ENCODE measurements at regions not wholly inside any gene's neighbourhood (a gene's known extent, or its start where the extent isn't known, plus 50 kb on each side); places are given as distances from the start of the nearest gene placed in this dataset.

- FAIRE-seq = no peak
- DNase-seq (ENCODE audit: insufficient read length, low spot score) = no peak
- no peak for TF ChIP-seq POLR2A (IDR thresholded peaks at IDR 0.05; ENCODE audit: low read depth, low read length)
Measured at GRCh38 chr3:67288466-67289106, 290.5 kb downstream of the KBTBD8 start.

GRCh38 chr3:67289626-67290025 lies 291.5 kb downstream of the KBTBD8 start:
- FAIRE-seq (no peak), DNase-seq (ENCODE audit: insufficient read length, low spot score) (no peak)
- TF ChIP-seq POLR2A (IDR thresholded peaks at IDR 0.05; ENCODE audit: low read depth, low read length) = no peak

GRCh38 chr3:67290438-67290837 lies 292.3 kb downstream of the KBTBD8 start:
- no peak for FAIRE-seq
- no peak for TF ChIP-seq POLR2A (IDR thresholded peaks at IDR 0.05; ENCODE audit: low read depth, low read length)
- DNase-seq (ENCODE audit: insufficient read length, low spot score) = no peak

- FAIRE-seq (no peak), DNase-seq (ENCODE audit: insufficient read length, low spot score) (no peak)
- no peak for TF ChIP-seq POLR2A (IDR thresholded peaks at IDR 0.05; ENCODE audit: low read depth, low read length)
Measured at GRCh38 chr3:67291287-67292252, 293.5 kb downstream of the KBTBD8 start.

GRCh38 chr3:67292356-67293121 lies 294.4 kb downstream of the KBTBD8 start:
- FAIRE-seq (no peak), DNase-seq (ENCODE audit: insufficient read length, low spot score) (no peak)
- no peak for TF ChIP-seq POLR2A (IDR thresholded peaks at IDR 0.05; ENCODE audit: low read depth, low read length)

GRCh38 chr3:67294341-67294740 lies 296.2 kb downstream of the KBTBD8 start:
- TF ChIP-seq POLR2A (IDR thresholded peaks at IDR 0.05; ENCODE audit: low read depth, low read length) = no peak
- no peak for DNase-seq (ENCODE audit: insufficient read length, low spot score)
- FAIRE-seq = no peak

GRCh38 chr3:67296039-67296892 lies 298.2 kb downstream of the KBTBD8 start:
- no peak for TF ChIP-seq POLR2A (IDR thresholded peaks at IDR 0.05; ENCODE audit: low read depth, low read length)
- no peak for FAIRE-seq
- no peak for DNase-seq (ENCODE audit: insufficient read length, low spot score)

- no peak for DNase-seq (ENCODE audit: insufficient read length, low spot score)
- FAIRE-seq = no peak
Measured at GRCh38 chr3:67297715-67298475, 299.8 kb downstream of the KBTBD8 start.

GRCh38 chr3:67301556-67301955 lies 303.4 kb downstream of the KBTBD8 start:
- no peak for DNase-seq (ENCODE audit: insufficient read length, low spot score)
- FAIRE-seq = no peak
- TF ChIP-seq POLR2A (IDR thresholded peaks at IDR 0.05; ENCODE audit: low read depth, low read length) = no peak

More at GRCh38 chr3:67297715-67298475, 299.8 kb downstream of the KBTBD8 start:
- TF ChIP-seq POLR2A (IDR thresholded peaks at IDR 0.05; ENCODE audit: low read depth, low read length) = no peak

- no peak for FAIRE-seq
- DNase-seq (ENCODE audit: insufficient read length, low spot score) = no peak
- no peak for TF ChIP-seq POLR2A (IDR thresholded peaks at IDR 0.05; ENCODE audit: low read depth, low read length)
Measured at GRCh38 chr3:67302489-67302888, 304.4 kb downstream of the KBTBD8 start.

- DNase-seq (ENCODE audit: insufficient read length, low spot score) (no peak), FAIRE-seq (no peak)
- TF ChIP-seq POLR2A (IDR thresholded peaks at IDR 0.05; ENCODE audit: low read depth, low read length) = no peak
Measured at GRCh38 chr3:67305160-67305559, 307.1 kb downstream of the KBTBD8 start.

GRCh38 chr3:67305922-67306321 lies 307.8 kb downstream of the KBTBD8 start:
- no peak for TF ChIP-seq POLR2A (IDR thresholded peaks at IDR 0.05; ENCODE audit: low read depth, low read length)
- no peak for FAIRE-seq

More at GRCh38 chr3:67305922-67306321, 307.8 kb downstream of the KBTBD8 start:
- DNase-seq (ENCODE audit: insufficient read length, low spot score) = no peak

Measured in H54 (cell line).